H1 (cell line): ENCODE measurements at regions not wholly inside any gene's neighbourhood (a gene's known extent, or its start where the extent isn't known, plus 50 kb on each side); places are given as distances from the start of the nearest gene placed in this dataset.

Source experiments
- ASH2L ChIP-seq: fragments of 200-600, 300-600 bp; sonication (generic); IDR thresholded peaks from one replicate; pipeline ENCODE4 v1.7.1; 2017; ENCODE audit warnings: low read length
- BACH1 ChIP-seq: IDR thresholded peaks from 2 replicates; pipeline ENCODE4 v1.6.1; 2012; ENCODE audit warnings: low read length, improper control_type of control experiment
- GTF2F1 ChIP-seq: IDR thresholded peaks from 2 replicates; pipeline ENCODE4 v1.6.1; 2012; ENCODE audit warnings: low read depth, low read length, improper control_type of control experiment, borderline replicate concordance
- JUND ChIP-seq: IDR thresholded peaks from 2 replicates; pipeline ENCODE4 v1.6.1; 2011; ENCODE audit warnings: mild to moderate bottlenecking, improper control_type of control experiment, low read length
- NRF1 ChIP-seq: IDR thresholded peaks from 2 replicates; pipeline ENCODE4 v1.6.1; 2011; ENCODE audit warnings: mild to moderate bottlenecking, low read depth, low read length, improper control_type of control experiment
- SP1 ChIP-seq: IDR thresholded peaks from 2 replicates; pipeline ENCODE4 v1.6.1; 2011; ENCODE audit warnings: low read depth, low read length

- TF ChIP-seq NRF1 (no peak), ASH2L (no peak), JUND (no peak), BACH1 (no peak), GTF2F1 (no peak), SP1 (no peak)
Observed at GRCh38 chr20:48195121-48195870, 410.0 kb upstream of the SULF2 start (continued).
